ENCODE measurements at regions not wholly inside any gene's neighbourhood (a gene's known extent, or its start where the extent isn't known, plus 50 kb on each side); places are given as distances from the start of the nearest gene placed in this dataset.

DNA sequence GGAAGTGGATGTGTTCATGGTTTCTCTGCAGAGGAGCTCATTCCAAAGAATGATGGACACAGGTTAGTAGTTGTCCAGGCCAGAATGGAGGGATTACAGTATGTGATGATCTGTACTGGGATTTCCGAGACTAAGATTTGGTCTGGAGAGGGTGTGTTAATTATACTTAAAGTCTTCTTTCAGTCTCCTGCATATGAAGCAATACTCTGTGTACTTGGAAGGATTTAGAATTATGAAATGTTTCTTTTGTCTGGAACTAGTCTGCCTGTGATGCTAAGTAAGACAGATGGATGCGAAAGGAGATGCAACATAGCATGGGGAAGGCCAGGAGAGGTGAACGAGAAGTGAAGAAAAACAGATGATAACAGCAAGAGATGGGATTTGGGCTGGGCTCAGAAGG is 305.1 kb upstream of the LYZL1 start:
- TF ChIP-seq, protein P1, sequence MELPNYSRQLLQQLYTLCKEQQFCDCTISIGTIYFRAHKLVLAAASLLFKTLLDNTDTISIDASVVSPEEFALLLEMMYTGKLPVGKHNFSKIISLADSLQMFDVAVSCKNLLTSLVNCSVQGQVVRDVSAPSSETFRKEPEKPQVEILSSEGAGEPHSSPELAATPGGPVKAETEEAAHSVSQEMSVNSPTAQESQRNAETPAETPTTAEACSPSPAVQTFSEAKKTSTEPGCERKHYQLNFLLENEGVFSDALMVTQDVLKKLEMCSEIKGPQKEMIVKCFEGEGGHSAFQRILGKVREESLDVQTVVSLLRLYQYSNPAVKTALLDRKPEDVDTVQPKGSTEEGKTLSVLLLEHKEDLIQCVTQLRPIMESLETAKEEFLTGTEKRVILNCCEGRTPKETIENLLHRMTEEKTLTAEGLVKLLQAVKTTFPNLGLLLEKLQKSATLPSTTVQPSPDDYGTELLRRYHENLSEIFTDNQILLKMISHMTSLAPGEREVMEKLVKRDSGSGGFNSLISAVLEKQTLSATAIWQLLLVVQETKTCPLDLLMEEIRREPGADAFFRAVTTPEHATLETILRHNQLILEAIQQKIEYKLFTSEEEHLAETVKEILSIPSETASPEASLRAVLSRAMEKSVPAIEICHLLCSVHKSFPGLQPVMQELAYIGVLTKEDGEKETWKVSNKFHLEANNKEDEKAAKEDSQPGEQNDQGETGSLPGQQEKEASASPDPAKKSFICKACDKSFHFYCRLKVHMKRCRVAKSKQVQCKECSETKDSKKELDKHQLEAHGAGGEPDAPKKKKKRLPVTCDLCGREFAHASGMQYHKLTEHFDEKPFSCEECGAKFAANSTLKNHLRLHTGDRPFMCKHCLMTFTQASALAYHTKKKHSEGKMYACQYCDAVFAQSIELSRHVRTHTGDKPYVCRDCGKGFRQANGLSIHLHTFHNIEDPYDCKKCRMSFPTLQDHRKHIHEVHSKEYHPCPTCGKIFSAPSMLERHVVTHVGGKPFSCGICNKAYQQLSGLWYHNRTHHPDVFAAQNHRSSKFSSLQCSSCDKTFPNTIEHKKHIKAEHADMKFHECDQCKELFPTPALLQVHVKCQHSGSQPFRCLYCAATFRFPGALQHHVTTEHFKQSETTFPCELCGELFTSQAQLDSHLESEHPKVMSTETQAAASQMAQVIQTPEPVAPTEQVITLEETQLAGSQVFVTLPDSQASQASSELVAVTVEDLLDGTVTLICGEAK (IDR thresholded peaks at IDR 0.05; ENCODE audit: borderline replicate concordance): no peak
- TF ChIP-seq, protein P2, sequence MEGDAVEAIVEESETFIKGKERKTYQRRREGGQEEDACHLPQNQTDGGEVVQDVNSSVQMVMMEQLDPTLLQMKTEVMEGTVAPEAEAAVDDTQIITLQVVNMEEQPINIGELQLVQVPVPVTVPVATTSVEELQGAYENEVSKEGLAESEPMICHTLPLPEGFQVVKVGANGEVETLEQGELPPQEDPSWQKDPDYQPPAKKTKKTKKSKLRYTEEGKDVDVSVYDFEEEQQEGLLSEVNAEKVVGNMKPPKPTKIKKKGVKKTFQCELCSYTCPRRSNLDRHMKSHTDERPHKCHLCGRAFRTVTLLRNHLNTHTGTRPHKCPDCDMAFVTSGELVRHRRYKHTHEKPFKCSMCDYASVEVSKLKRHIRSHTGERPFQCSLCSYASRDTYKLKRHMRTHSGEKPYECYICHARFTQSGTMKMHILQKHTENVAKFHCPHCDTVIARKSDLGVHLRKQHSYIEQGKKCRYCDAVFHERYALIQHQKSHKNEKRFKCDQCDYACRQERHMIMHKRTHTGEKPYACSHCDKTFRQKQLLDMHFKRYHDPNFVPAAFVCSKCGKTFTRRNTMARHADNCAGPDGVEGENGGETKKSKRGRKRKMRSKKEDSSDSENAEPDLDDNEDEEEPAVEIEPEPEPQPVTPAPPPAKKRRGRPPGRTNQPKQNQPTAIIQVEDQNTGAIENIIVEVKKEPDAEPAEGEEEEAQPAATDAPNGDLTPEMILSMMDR (IDR thresholded peaks at IDR 0.05 in 2 of 3, conservative IDR thresholded peaks at IDR 0.05 in 1 of 3; ENCODE audit: control insufficient read depth in 2 of 3, extremely low read depth in 1 of 3, insufficient read depth in 1 of 3, low read depth in 3 of 3, low read length in 3 of 3): no peak
- TF ChIP-seq TBL1XR1 (IDR thresholded peaks at IDR 0.05; ENCODE audit: low read depth, low read length) (no peak), LARP7 (IDR thresholded peaks at IDR 0.05) (no peak), MYC (IDR thresholded peaks at IDR 0.05; ENCODE audit: insufficient read depth, insufficient read length, insufficient replicate concordance, low read length, severe bottlenecking) (no peak), SMC3 (IDR thresholded peaks at IDR 0.05; ENCODE audit: borderline replicate concordance, low read length) (no peak), MYB (IDR thresholded peaks at IDR 0.05; ENCODE audit: borderline replicate concordance, low read depth, low read length) (no peak), ZNF217 (IDR thresholded peaks at IDR 0.05) (no peak), SPI1 (IDR thresholded peaks at IDR 0.05; ENCODE audit: borderline replicate concordance, insufficient read depth, low read depth, low read length) (no peak), ZZZ3 (IDR thresholded peaks at IDR 0.05; ENCODE audit: control insufficient read depth, insufficient read length, low read depth) (no peak)
- TF ChIP-seq, protein P3, sequence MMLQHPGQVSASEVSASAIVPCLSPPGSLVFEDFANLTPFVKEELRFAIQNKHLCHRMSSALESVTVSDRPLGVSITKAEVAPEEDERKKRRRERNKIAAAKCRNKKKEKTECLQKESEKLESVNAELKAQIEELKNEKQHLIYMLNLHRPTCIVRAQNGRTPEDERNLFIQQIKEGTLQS (IDR thresholded peaks at IDR 0.05; ENCODE audit: borderline replicate concordance, extremely low read depth, low read depth, low read length): no peak

Measured in GM12878 (cell line).